ENCODE measurements at regions not wholly inside any gene's neighbourhood (a gene's known extent, or its start where the extent isn't known, plus 50 kb on each side); places are given as distances from the start of the nearest gene placed in this dataset.
"Not testable (repeated sequence)": the region's sequence is repeated elsewhere in the genome, so short reads cannot be mapped to it uniquely, and the experiment has no call there.

GRCh38 chr5:142522983-142523382 is 162.9 kb downstream of the FGF1 start:
- Histone ChIP-seq H3K27me3 (no peaks in the 10 kb centered on the region), H3K36me3 (no peaks in the 10 kb centered on the region), H3K4me1 (no peaks in the 10 kb centered on the region), H3K4me3 (no peak overlapping the region), H3K9me3 (no peaks in the 10 kb centered on the region), H3K27ac (no peak overlapping the region)
- no peak for TF ChIP-seq CTCF (IDR thresholded peaks at IDR 0.05)
- no peak for DNase-seq (ENCODE audit: low spot score)

GRCh38 chr5:142521706-142522105 is 164.2 kb downstream of the FGF1 start:
- Histone ChIP-seq H3K9me3 (peaks cover 0 to 4% of the 10 kb centered on the region in 2 donors), H3K36me3 (no peaks in the 10 kb centered on the region), H3K4me1 (no peaks in the 10 kb centered on the region), H3K4me3 (no peak overlapping the region), H3K27me3 (no peaks in the 10 kb centered on the region), H3K27ac (no peak overlapping the region)
- no peak for TF ChIP-seq CTCF (IDR thresholded peaks at IDR 0.05)
- no peak for DNase-seq (ENCODE audit: low spot score)

GRCh38 chr5:142520885-142521284 is 165.0 kb downstream of the FGF1 start:
- Histone ChIP-seq H3K27ac (no peak overlapping the region), H3K27me3 (no peaks in the 10 kb centered on the region), H3K9me3 (peaks cover 0 to 4% of the 10 kb centered on the region in 2 donors), H3K4me1 (no peaks in the 10 kb centered on the region), H3K36me3 (no peaks in the 10 kb centered on the region), H3K4me3 (no peak overlapping the region)
- TF ChIP-seq CTCF (IDR thresholded peaks at IDR 0.05): no peak
- DNase-seq (ENCODE audit: low spot score): no peak

- not testable (repeated sequence) for H3K36me3 ChIP-seq; H3K4me1 ChIP-seq; H3K27ac ChIP-seq; H3K9me3 ChIP-seq; H3K27me3 ChIP-seq; H3K4me3 ChIP-seq; DNase-seq (ENCODE audit: low spot score)
Observed at GRCh38 chr5:142519913-142520312, 166.0 kb downstream of the FGF1 start.

GRCh38 chr5:142517840-142518239 is 168.1 kb downstream of the FGF1 start:
- DNase-seq (ENCODE audit: low spot score): no peak
- Histone ChIP-seq H3K36me3 (no peaks in the 10 kb centered on the region), H3K9me3 (peaks cover 0 to 4% of the 10 kb centered on the region in 2 donors), H3K4me3 (no peak overlapping the region), H3K4me1 (no peaks in the 10 kb centered on the region), H3K27ac (no peak overlapping the region), H3K27me3 (no peaks in the 10 kb centered on the region)
- TF ChIP-seq CTCF (IDR thresholded peaks at IDR 0.05): no peak

- H3K9me3 ChIP-seq: peaks cover 0 to 4% of the 10 kb centered on the region in 2 donors
- no peak overlapping the region for H3K27ac ChIP-seq
- no peak for DNase-seq (ENCODE audit: low spot score)
- H3K27me3 ChIP-seq: no peaks in the 10 kb centered on the region
- H3K36me3 ChIP-seq: no peaks in the 10 kb centered on the region
- no peak overlapping the region for H3K4me3 ChIP-seq
- H3K4me1 ChIP-seq: peaks cover 0 to 10% of the 10 kb centered on the region in 2 donors
- no peak for TF ChIP-seq CTCF (IDR thresholded peaks at IDR 0.05)
Observed at GRCh38 chr5:142516732-142517131, 169.2 kb downstream of the FGF1 start.
